ENCODE measurements at regions not wholly inside any gene's neighbourhood (a gene's known extent, or its start where the extent isn't known, plus 50 kb on each side); places are given as distances from the start of the nearest gene placed in this dataset.

DNA sequence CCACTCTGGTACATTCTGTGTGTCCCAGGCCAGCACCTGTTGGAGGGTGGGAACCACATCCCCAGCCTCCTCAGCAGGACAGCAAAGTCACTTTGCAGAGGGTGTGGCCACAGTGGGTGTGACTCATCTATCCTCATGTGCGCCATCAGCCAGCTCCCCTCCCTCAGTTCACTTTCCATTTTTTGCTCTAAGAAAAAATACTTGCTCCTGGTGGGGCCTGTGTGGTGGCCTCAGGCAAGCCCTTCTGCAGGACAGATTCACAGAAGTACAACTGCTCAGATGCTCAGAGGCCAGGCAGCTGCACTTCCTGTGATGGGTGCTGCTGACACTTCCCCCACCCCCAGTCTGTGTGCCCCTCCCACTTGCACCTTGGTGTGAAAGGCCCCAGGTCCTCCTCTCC lies 78.3 kb upstream of the ALDH1L1 start:
- peaks cover 4% of the 10 kb centered on the region for H3K9me3 ChIP-seq (ENCODE audit: control insufficient read depth, insufficient read depth, low read length)
- dilution Hi-C loops (cut with HindIII; ENCODE audit: low sequenced_read_pairs, unreplicated experiment) (no loop called here), intact Hi-C loops (cut with micrococcal nuclease) (loop anchor here (1.0 to 5.0 kb wide), 2 partner anchors 131 to 219 kb away; partner anchors contain the start of gene ZXDC), in situ Hi-C loops (cut with MboI; ENCODE audit: low sequenced_read_pairs) (loop anchor here (10.0 kb wide), 1 partner anchor 116 kb away; no protein-coding TSS in a partner anchor)
- no peak overlapping the region for H2BK15ac ChIP-seq (ENCODE audit: low read depth, low read length)
- no peak overlapping the region for H2AK5ac ChIP-seq (ENCODE audit: low read depth, low read length)
- no peaks in the 10 kb centered on the region for H3K79me1 ChIP-seq (ENCODE audit: low read depth in 1 of 2, low read length in 2 of 2)
- H3K14ac ChIP-seq (replicated peaks; ENCODE audit: low read depth, low read length) = no peak overlapping the region
- H2BK120ac ChIP-seq (ENCODE audit: low read depth, low read length) = no peak overlapping the region
- TF ChIP-seq CEBPB (IDR thresholded peaks at IDR 0.05; ENCODE audit: low read depth, low read length) = no peak
- TF ChIP-seq RAD21 (IDR thresholded peaks at IDR 0.05; ENCODE audit: low read length) = no peak
- TF ChIP-seq MAFK (IDR thresholded peaks at IDR 0.05; ENCODE audit: low read depth, low read length) = no peak
- TF ChIP-seq RFX5 (IDR thresholded peaks at IDR 0.05; ENCODE audit: low read depth, low read length) = no peak
- TF ChIP-seq, protein P1, sequence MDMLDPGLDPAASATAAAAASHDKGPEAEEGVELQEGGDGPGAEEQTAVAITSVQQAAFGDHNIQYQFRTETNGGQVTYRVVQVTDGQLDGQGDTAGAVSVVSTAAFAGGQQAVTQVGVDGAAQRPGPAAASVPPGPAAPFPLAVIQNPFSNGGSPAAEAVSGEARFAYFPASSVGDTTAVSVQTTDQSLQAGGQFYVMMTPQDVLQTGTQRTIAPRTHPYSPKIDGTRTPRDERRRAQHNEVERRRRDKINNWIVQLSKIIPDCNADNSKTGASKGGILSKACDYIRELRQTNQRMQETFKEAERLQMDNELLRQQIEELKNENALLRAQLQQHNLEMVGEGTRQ (IDR thresholded peaks at IDR 0.05; ENCODE audit: low read depth, low read length) = no peak
- no peak for TF ChIP-seq POLR2A (IDR thresholded peaks at IDR 0.05; ENCODE audit: low read depth, low read length)
- TF ChIP-seq MXI1 (IDR thresholded peaks at IDR 0.05; ENCODE audit: borderline replicate concordance, low read depth, low read length) = no peak
- TF ChIP-seq MAZ (IDR thresholded peaks at IDR 0.05; ENCODE audit: borderline replicate concordance, low read depth, low read length) = no peak
- no peak for TF ChIP-seq CHD1 (IDR thresholded peaks at IDR 0.05; ENCODE audit: low read depth, low read length)
- no peak for TF ChIP-seq RCOR1 (IDR thresholded peaks at IDR 0.05; ENCODE audit: insufficient replicate concordance, low read length)
- no peak for TF ChIP-seq NFE2L2 (IDR thresholded peaks at IDR 0.05; ENCODE audit: low read depth, low read length)
- TF ChIP-seq, protein P2, sequence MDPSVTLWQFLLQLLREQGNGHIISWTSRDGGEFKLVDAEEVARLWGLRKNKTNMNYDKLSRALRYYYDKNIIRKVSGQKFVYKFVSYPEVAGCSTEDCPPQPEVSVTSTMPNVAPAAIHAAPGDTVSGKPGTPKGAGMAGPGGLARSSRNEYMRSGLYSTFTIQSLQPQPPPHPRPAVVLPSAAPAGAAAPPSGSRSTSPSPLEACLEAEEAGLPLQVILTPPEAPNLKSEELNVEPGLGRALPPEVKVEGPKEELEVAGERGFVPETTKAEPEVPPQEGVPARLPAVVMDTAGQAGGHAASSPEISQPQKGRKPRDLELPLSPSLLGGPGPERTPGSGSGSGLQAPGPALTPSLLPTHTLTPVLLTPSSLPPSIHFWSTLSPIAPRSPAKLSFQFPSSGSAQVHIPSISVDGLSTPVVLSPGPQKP (IDR thresholded peaks at IDR 0.05; ENCODE audit: borderline replicate concordance, low read depth, low read length) = no peak
- TF ChIP-seq FOS (IDR thresholded peaks at IDR 0.05; ENCODE audit: low read depth, low read length) = no peak
- no peak overlapping the region for H3K4me3 ChIP-seq (ENCODE audit: insufficient read depth, low read depth, low read length)
- H2AFZ ChIP-seq (replicated peaks; ENCODE audit: low read length, poor library complexity) = no peak overlapping the region
- no peak overlapping the region for H3K56ac ChIP-seq (ENCODE audit: extremely low read depth, insufficient read depth, low read length)
- DNase-seq (no peak), ATAC-seq (ENCODE audit: low read depth) (no peak)
- no peak overlapping the region for H3K23ac ChIP-seq (ENCODE audit: low read depth, low read length)
- H3K36me3 ChIP-seq (ENCODE audit: control insufficient read depth, insufficient read depth, low read length) = no peaks in the 10 kb centered on the region
- H4K91ac ChIP-seq (ENCODE audit: insufficient read depth, low read depth, low read length) = no peak overlapping the region
- H3K4me2 ChIP-seq (ENCODE audit: low read depth, low read length) = no peak overlapping the region
- peaks cover 6% of the 10 kb centered on the region; the same call in 1 of the 2 replicates for H3K4me1 ChIP-seq (ENCODE audit: control insufficient read depth, insufficient read depth, low read length)
- no peak overlapping the region for H3K9ac ChIP-seq (ENCODE audit: low read depth, low read length)
- no peak overlapping the region for H4K5ac ChIP-seq (ENCODE audit: low read depth, low read length)
- H2BK5ac ChIP-seq (ENCODE audit: low read depth, low read length, poor library complexity, severe bottlenecking) = no peak overlapping the region
- 60% methylated on average over 1 of the region's 1 CpG; no CpG with 5 or more reads in 1 of the 2 experiments for WGBS, 2 experiments (ENCODE audit: extremely low coverage in 2 of 2, insufficient read length in 1 of 2)
- H4K8ac ChIP-seq (ENCODE audit: low read depth in 2 of 2, low read length in 2 of 2) = no peak overlapping the region
- H3K4ac ChIP-seq (ENCODE audit: low read depth, low read length) = no peak overlapping the region
- no TSS peak for BruUV-seq (replicated peaks)
- ChIA-PET POLR2A (ENCODE audit: unreplicated experiment) (no interaction called here), CTCF (no interaction called here)
- H3K27me3 ChIP-seq (ENCODE audit: control insufficient read depth, insufficient read depth, low read length) = no peaks in the 10 kb centered on the region; the same call in 1 of the 2 replicates
- no peak overlapping the region for H3K27ac ChIP-seq (ENCODE audit: insufficient read depth, low read length)
- no peak overlapping the region for H3K18ac ChIP-seq (ENCODE audit: low read depth, low read length)
- no peak overlapping the region for H2AK9ac ChIP-seq (replicated peaks; ENCODE audit: low read depth, low read length, poor library complexity)
- no peak overlapping the region for H2BK20ac ChIP-seq (ENCODE audit: low read depth, low read length)
- 0 out of 2 replicates have a peak, but pooled peaks cover 3% of the 10 kb centered on the region for H3K9me1 ChIP-seq (ENCODE audit: insufficient read depth, low read length)
- no peaks in the 10 kb centered on the region for H4K20me1 ChIP-seq (ENCODE audit: insufficient read depth, low read length)

All from IMR-90 (cell line).